Large intestine (tissue), 3 donors: ENCODE measurements at regions not wholly inside any gene's neighbourhood (a gene's known extent, or its start where the extent isn't known, plus 50 kb on each side); places are given as distances from the start of the nearest gene placed in this dataset.
A peak's percentile ranks its signal among the peaks of the same experiment; 100 is the strongest.

ENCODE experiments used
- DNase-seq, 2 donors: peaks; one replicate each; pipeline versions ENCODE4 v3.0.0 to v3.0.0-alpha.2; 2013
- H3K27ac ChIP-seq: one replicate; pipeline ENCODE4 v1.5.1; 2013; ENCODE audit warnings: low read length
- H3K27me3 ChIP-seq: 2 replicates; pipeline ENCODE4 v1.6.1; 2013; ENCODE audit warnings: low read length; ENCODE audit not compliant: control insufficient read depth, insufficient read depth
- H3K36me3 ChIP-seq: 2 replicates; pipeline ENCODE4 v1.6.1; 2013; ENCODE audit warnings: low read length; ENCODE audit not compliant: control insufficient read depth, insufficient read depth
- H3K4me1 ChIP-seq: one replicate; pipeline ENCODE4 v1.6.1; 2013; ENCODE audit warnings: low read length; ENCODE audit not compliant: control insufficient read depth, insufficient read depth
- H3K4me3 ChIP-seq: one replicate; pipeline ENCODE4 v1.5.1; 2013; ENCODE audit warnings: low read length
- H3K9me3 ChIP-seq: one replicate; pipeline ENCODE4 v1.6.1; 2013; ENCODE audit warnings: mild to moderate bottlenecking, low read depth, low read length, moderate library complexity; ENCODE audit not compliant: control insufficient read depth
- WGBS: methylation state at CpG from one replicate; pipeline ENCODE4 v1.1.5; 2013; ENCODE audit warnings: low lambda C conversion rate; ENCODE audit not compliant: insufficient coverage; 5-methylcytosine and 5-hydroxymethylcytosine counted together

DNA sequence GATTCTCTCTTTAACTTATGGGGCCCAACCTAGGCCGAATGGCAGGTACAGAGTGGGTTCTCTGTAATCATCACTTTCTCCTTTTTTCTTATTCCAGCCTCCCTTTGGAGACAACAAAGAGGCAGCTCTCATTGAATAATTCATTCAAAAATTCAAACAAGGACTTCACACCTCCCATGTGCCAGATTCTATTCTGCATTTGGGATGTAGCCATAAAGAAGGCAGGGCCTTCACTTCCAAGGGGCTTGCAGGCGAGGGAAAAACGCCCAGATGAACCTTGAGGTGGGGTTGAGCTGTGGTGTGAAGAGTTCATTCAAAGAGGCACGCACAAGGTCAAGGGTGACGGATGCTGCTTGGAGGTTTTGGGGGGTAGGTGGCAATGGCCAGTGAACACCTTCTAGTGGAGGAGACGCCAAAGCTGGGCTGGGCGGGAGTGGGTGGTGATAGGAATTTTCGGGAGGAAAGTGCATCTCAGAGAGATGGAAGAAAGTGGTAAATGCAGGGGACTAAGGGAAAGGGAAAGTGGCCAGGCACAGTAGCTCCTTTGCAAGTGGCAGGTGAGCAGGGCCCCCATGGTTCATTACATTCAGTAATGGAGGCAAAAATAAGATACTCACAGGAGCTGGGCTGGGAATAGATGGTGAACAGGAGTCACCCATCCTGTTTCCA lies 499.6 kb downstream of the MIAT start:
- Histone ChIP-seq H3K27me3 (no peaks in the 10 kb centered on the region), H3K9me3 (no peaks in the 10 kb centered on the region), H3K4me1 (no peaks in the 10 kb centered on the region), H3K4me3 (no peak overlapping the region), H3K27ac (no peak overlapping the region), H3K36me3 (no peaks in the 10 kb centered on the region)
- no peak for DNase-seq
- no CpG with 5 or more reads among the region's 8 CpGs for WGBS

DNA sequence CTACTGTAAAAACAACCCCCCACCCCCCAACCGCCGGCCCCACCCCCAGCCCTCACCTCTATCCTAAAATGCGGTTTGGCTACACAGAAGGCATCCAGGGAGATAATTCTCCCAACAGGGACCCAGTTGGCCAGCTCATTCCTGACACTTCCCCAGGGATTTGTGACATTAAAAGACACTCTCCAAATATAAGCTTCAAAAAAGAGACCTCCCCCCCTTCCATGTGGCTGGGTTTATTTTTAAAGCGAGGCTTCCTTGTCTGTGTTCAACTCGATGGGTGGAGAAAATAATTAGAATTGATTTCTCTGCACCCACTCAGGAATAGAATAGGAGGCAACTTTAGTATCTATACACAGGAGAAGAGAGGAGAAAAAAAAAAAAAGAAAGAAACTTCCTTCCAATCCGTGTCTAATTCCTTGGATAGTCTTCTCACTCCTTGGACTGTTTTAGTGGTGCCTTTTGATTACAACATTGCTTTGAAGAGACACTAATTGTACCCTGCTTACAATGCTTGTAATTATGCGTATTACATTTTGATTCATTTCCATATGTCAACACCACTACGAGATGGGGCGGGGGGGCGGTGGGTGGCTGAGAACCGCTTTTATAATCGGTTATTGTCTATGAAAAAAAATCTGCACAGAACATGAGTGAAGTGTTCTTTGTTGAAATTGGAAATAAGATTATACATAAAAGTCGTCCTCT lies 500.4 kb downstream of the MIAT start:
- H3K4me1 ChIP-seq, result no peaks in the 10 kb centered on the region
- no peaks in the 10 kb centered on the region for H3K9me3 ChIP-seq
- no peak for DNase-seq
- no peak overlapping the region for H3K4me3 ChIP-seq
- peaks cover 2% of the 10 kb centered on the region for H3K27me3 ChIP-seq
- no peak overlapping the region for H3K27ac ChIP-seq
- H3K36me3 ChIP-seq, result no peaks in the 10 kb centered on the region
- 55% methylated on average over 2 of the region's 13 CpGs for WGBS

DNA sequence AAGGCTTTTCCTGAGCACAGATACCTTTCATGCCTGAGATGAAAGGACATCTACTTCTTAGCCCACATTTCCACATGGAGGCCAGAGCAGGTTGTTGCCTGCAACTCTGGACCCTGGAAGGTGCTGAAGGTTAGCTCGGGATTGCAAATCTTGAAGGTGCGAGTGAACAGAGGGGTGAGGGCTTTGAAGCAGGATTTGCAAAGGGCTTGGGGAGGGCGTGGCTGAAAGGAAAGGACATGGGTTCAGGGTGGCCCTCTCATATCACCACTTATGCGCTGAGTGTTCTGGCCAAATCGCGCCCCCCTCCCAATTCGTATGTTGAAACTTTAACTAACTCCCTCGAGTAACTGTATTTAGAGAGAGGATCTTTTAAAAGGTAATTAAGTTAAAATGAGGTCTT lies 501.6 kb downstream of the MIAT start:
- no CpG with 5 or more reads among the region's 8 CpGs for WGBS
- H3K9me3 ChIP-seq, result no peaks in the 10 kb centered on the region
- H3K36me3 ChIP-seq, result no peaks in the 10 kb centered on the region
- no peak overlapping the region for H3K27ac ChIP-seq
- H3K4me3 ChIP-seq, result no peak overlapping the region
- H3K4me1 ChIP-seq, result no peaks in the 10 kb centered on the region
- peaks cover 2% of the 10 kb centered on the region for H3K27me3 ChIP-seq
- DNase-seq, result peak in 1 of 2 donors; percentile 32

DNA sequence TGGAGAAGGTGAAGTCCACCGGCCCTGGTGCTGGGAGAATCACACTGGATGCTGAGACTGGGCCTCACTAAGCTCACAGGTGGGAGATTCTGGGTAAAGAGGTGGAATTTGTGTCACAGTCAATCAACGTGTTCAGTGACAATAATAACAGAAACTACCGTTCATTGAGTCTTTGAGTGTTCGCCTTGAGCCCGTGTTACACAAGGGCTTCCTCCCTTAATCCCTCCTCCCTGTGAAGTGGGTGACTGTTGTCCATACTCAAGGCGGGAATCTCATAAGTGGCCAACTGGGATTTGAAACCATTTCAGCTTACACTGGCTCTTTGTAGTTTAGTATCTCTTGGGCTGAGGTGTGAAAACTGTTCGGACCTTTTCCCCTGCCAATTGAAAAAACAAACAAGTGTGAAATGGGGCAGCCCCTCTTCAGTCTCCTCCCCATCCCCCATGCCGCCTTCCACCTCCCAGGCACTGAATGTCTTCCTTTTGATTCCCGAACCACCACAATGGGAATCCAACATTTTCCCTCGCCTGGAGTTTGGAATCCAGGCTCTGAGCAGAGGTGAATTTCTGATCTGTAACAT lies 502.4 kb downstream of the MIAT start:
- Histone ChIP-seq H3K9me3 (no peaks in the 10 kb centered on the region), H3K36me3 (no peaks in the 10 kb centered on the region), H3K27ac (no peak overlapping the region), H3K4me1 (no peaks in the 10 kb centered on the region), H3K27me3 (peaks cover 2% of the 10 kb centered on the region), H3K4me3 (no peak overlapping the region)
- 100% methylated on average over 2 of the region's 10 CpGs for WGBS
- no peak for DNase-seq

DNA sequence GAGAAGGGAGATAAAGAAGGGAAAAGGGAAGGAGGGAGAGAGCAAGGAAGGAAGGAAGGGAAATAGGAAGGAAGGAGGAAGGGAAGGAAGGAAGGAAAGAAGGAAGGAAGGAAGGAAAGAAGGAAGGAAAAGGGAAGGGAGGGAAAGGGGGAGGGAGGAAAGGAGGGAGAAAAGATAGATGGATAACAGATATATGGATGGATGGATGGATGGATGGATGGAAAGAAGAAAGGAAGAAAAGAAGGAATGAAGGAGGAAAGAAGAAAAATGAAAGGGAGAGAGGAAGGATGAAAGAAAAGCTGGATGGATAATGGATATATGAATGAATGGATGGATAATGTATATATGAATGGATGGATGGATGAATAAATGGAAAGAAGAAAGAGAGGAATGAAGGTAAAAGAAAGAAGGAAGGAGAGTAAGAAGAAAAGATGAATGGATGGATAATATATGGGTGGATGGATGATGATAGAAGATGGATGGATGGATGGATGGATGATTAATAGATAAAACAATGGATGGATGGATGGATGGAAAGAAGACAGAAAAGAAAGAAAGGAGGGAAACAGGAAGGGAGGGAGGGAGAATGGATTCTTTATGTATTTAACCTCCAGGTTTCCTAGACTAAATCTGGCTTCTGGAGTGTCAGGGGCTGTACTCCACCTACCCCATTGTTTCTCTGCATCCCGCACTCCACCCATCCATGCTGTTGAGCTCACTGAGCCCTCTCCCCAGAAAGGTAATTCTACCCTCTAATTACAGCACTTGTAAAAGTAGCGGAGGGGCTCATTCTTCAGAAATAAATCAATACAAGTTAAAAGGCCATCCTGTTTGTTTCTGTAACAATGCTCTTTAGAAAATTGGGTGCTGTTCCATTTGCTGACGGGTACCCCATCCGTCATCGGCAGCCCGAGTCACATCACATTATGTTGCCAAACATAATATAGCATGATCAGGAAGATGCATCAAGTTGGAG lies 506.1 kb downstream of the MIAT start:
- H3K36me3 ChIP-seq, result no peaks in the 10 kb centered on the region
- no peak overlapping the region for H3K4me3 ChIP-seq
- no CpG with 5 or more reads among the region's 6 CpGs for WGBS
- no peak for DNase-seq
- no peaks in the 10 kb centered on the region for H3K4me1 ChIP-seq
- peaks cover 2% of the 10 kb centered on the region for H3K27me3 ChIP-seq
- no peaks in the 10 kb centered on the region for H3K9me3 ChIP-seq
- H3K27ac ChIP-seq, result no peak overlapping the region

DNA sequence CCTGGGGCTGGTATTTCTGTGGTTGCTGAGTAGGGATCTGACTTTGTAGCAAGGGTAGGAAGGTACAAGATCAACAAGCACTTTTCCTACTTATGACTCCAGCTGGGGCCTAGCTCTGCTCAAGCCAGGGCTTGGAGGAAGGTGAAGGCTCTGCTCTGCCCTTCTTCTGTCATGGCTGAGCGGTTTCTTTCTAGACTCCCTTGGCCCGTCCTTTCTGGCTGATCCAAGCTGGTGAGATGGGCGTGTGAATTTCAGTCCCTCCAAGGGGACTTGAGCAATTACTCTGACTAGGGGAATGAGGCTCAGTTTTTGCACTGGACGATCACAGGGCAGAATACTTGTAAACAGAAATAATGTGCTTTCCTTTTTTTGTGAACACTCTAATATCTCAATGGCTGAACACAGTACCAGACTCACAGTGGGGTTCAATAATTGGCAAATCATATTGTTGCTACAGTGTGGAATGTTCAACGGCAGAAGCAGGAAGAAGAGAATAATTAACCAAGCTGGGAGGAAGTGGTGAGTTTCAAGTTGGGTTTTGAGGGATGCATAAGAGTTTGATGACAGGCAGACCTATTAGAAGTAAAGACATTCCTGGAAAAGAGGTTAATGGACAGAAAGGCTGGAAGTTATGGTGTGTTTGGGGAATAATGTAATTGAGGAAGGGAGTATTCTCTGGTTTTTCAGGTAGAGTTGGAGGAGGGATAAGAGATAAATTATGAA lies 507.6 kb downstream of the MIAT start:
- H3K27me3 ChIP-seq, result peaks cover 2% of the 10 kb centered on the region
- no peaks in the 10 kb centered on the region for H3K9me3 ChIP-seq
- no peaks in the 10 kb centered on the region for H3K36me3 ChIP-seq
- WGBS, result 83% methylated on average over 1 of the region's 5 CpGs
- H3K27ac ChIP-seq, result no peak overlapping the region
- H3K4me3 ChIP-seq, result no peak overlapping the region
- no peak for DNase-seq
- H3K4me1 ChIP-seq, result no peaks in the 10 kb centered on the region

DNA sequence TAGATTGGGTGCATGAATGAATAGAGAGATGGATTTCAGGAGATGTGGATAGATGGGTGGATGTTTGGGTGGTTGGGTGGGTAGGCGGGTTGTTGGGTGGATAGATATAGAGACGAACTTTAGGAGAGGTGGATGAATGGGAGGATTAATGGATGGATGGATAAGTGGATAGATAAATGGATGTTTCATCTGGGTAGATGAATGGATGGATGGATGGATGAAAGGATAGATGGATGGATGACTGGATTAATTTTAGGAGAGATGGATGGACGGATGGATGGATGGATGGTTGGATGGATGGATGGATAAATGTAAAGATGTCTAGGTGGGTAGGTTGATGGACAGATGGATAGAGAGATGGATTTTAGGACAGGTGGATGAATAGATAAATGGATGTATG lies 511.3 kb downstream of the MIAT start:
- H3K4me3 ChIP-seq, result no peak overlapping the region
- no peak for DNase-seq
- 97% methylated on average over 3 of the region's 3 CpGs for WGBS
- H3K27me3 ChIP-seq, result no peaks in the 10 kb centered on the region
- H3K9me3 ChIP-seq, result no peaks in the 10 kb centered on the region
- peaks cover 7% of the 10 kb centered on the region for H3K4me1 ChIP-seq
- no peak overlapping the region for H3K27ac ChIP-seq
- H3K36me3 ChIP-seq, result no peaks in the 10 kb centered on the region

DNA sequence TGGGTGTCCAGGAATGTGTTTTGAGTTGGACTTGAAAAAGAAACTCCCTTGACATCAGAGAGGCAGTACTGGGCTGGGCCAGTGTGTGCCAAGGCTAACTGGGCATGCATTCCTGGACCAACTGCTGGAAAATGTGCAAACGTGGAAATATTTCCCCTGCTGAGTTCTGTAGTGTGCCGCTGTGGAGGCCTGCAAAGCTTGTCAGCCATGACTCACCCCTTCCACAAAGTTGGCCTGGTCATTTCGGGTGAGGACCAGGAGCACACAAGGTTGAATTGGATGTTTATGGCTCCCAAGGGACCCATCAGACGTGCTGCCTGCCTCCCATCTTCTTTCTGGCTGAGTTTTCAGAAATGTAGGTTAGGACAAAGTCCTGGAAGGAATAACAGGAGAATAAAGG lies 513.1 kb downstream of the MIAT start:
- peaks cover 7% of the 10 kb centered on the region for H3K4me1 ChIP-seq
- no peaks in the 10 kb centered on the region for H3K36me3 ChIP-seq
- no peak overlapping the region for H3K27ac ChIP-seq
- WGBS, result 60% methylated on average over 1 of the region's 4 CpGs
- DNase-seq, result no peak
- no peak overlapping the region for H3K4me3 ChIP-seq
- no peaks in the 10 kb centered on the region for H3K9me3 ChIP-seq
- peaks cover 7% of the 10 kb centered on the region for H3K27me3 ChIP-seq

DNA sequence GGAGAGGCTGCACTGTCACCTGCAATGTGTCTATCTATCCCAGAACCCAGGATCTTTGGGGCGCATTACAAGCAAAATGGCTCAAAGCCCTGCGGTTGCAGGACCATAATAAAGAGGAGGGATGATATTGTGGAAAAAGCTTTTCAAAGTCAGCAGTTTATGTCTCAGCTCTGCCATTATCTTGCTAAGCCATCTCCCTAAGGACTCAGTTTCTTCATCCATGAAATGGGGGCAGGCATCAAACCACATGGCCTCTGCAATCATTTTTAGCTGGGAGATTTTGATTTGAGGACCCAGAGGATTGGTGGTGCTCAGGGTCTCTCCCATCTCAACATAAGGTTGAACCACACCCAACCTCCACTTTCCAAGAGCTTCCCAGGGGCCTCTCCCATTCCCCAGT lies 513.8 kb downstream of the MIAT start:
- no peak for DNase-seq
- H3K4me3 ChIP-seq, result no peak overlapping the region
- no peak overlapping the region for H3K27ac ChIP-seq
- H3K9me3 ChIP-seq, result no peaks in the 10 kb centered on the region
- peaks cover 7% of the 10 kb centered on the region for H3K27me3 ChIP-seq
- H3K4me1 ChIP-seq, result peaks cover 7% of the 10 kb centered on the region
- H3K36me3 ChIP-seq, result no peaks in the 10 kb centered on the region
- no CpG with 5 or more reads among the region's 2 CpGs for WGBS
